ENCODE measurements at regions not wholly inside any gene's neighbourhood (a gene's known extent, or its start where the extent isn't known, plus 50 kb on each side); places are given as distances from the start of the nearest gene placed in this dataset.

DNA sequence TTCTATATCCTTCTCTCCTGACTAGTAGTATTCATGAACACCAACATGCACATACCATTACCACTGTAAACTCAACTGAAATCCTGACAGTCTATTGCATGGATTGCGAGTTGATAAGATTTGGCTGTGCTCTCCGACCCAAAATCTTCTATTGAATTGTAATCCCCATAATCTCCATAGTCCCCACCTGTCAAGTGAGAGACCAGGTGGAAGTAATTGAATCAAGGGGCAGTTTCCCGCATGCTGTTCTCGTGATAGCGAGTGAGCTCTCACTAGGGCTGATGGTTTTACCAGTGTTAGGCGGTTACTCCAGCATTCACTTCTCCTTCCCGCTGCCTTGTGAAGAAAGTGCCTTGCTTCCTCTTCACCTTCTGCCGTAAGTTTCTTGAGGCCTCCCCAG lies 261.8 kb downstream of the PHF14 start:
- TF ChIP-seq, protein P1, sequence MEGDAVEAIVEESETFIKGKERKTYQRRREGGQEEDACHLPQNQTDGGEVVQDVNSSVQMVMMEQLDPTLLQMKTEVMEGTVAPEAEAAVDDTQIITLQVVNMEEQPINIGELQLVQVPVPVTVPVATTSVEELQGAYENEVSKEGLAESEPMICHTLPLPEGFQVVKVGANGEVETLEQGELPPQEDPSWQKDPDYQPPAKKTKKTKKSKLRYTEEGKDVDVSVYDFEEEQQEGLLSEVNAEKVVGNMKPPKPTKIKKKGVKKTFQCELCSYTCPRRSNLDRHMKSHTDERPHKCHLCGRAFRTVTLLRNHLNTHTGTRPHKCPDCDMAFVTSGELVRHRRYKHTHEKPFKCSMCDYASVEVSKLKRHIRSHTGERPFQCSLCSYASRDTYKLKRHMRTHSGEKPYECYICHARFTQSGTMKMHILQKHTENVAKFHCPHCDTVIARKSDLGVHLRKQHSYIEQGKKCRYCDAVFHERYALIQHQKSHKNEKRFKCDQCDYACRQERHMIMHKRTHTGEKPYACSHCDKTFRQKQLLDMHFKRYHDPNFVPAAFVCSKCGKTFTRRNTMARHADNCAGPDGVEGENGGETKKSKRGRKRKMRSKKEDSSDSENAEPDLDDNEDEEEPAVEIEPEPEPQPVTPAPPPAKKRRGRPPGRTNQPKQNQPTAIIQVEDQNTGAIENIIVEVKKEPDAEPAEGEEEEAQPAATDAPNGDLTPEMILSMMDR (IDR thresholded peaks at IDR 0.05), result no peak
- TF ChIP-seq EP300 (IDR thresholded peaks at IDR 0.05) (no peak), POLR2A (IDR thresholded peaks at IDR 0.05) (no peak)
